HG02623 (cell line): ENCODE measurements at regions not wholly inside any gene's neighbourhood (a gene's known extent, or its start where the extent isn't known, plus 50 kb on each side); places are given as distances from the start of the nearest gene placed in this dataset.

Experiments
- ATAC-seq: cut with Tn5 transposase; IDR thresholded peaks from one replicate; pipeline ENCODE4 v1.9.1; 2021; ENCODE audit warnings: moderate library complexity; ENCODE audit not compliant: unreplicated experiment

- no peak for ATAC-seq
These were observed 143.0 kb upstream of the AJAP1 start for GRCh38 chr1:4511374-4511773.

- no peak for ATAC-seq
These were observed 141.8 kb upstream of the AJAP1 start for GRCh38 chr1:4512636-4513035.

- no peak for ATAC-seq
These were observed 140.7 kb upstream of the AJAP1 start for GRCh38 chr1:4513685-4514084.

GRCh38 chr1:4515727-4516289, 138.6 kb upstream of the AJAP1 start:
- no peak for ATAC-seq

- ATAC-seq = no peak
These were observed 137.8 kb upstream of the AJAP1 start for GRCh38 chr1:4516596-4516995.

GRCh38 chr1:4517186-4517954, 137.0 kb upstream of the AJAP1 start:
- no peak for ATAC-seq

GRCh38 chr1:4518621-4519020, 135.8 kb upstream of the AJAP1 start:
- ATAC-seq = no peak

- no peak for ATAC-seq
These were observed 134.5 kb upstream of the AJAP1 start for GRCh38 chr1:4519954-4520353.

- ATAC-seq = no peak
These were observed 130.9 kb upstream of the AJAP1 start for GRCh38 chr1:4523551-4523950.

- no peak for ATAC-seq
These were observed 127.7 kb upstream of the AJAP1 start for GRCh38 chr1:4526747-4527146.

- ATAC-seq = no peak
These were observed 126.6 kb upstream of the AJAP1 start for GRCh38 chr1:4527819-4528218.

GRCh38 chr1:4528590-4528989, 125.8 kb upstream of the AJAP1 start:
- ATAC-seq = no peak

- no peak for ATAC-seq
These were observed 124.8 kb upstream of the AJAP1 start for GRCh38 chr1:4529446-4530165.

GRCh38 chr1:4530166-4530785, 124.1 kb upstream of the AJAP1 start:
- ATAC-seq = no peak

- ATAC-seq = no peak
These were observed 122.6 kb upstream of the AJAP1 start for GRCh38 chr1:4531842-4532241.

GRCh38 chr1:4532656-4533055, 121.8 kb upstream of the AJAP1 start:
- ATAC-seq = no peak

- no peak for ATAC-seq
These were observed 107.5 kb upstream of the AJAP1 start for GRCh38 chr1:4546911-4547310.

- no peak for ATAC-seq
These were observed 104.5 kb upstream of the AJAP1 start for GRCh38 chr1:4549930-4550329.

GRCh38 chr1:4550941-4551340, 103.5 kb upstream of the AJAP1 start:
- no peak for ATAC-seq

GRCh38 chr1:4551706-4552105, 102.7 kb upstream of the AJAP1 start:
- ATAC-seq = no peak

- no peak for ATAC-seq
These were observed 100.6 kb upstream of the AJAP1 start for GRCh38 chr1:4553761-4554160.
